Suprapubic skin (tissue), 4 donors: ENCODE measurements at regions not wholly inside any gene's neighbourhood (a gene's known extent, or its start where the extent isn't known, plus 50 kb on each side); places are given as distances from the start of the nearest gene placed in this dataset.

Experiments used
- POLR2A ChIP-seq, 2 donors: fragments of 450-650 bp; IDR thresholded peaks; one replicate each; pipeline ENCODE4 v1.6.1; 2017; ENCODE audit warnings: antibody characterized with exemption in 2 of 2, mild to moderate bottlenecking in 2 of 2, moderate library complexity in 2 of 2
- POLR2AphosphoS5 ChIP-seq, 3 donors: sonication (generic); formaldehyde crosslinking; IDR thresholded peaks; one replicate each; pipeline ENCODE4 v1.6.1; 2017; ENCODE audit warnings: antibody characterized with exemption in 3 of 3
- TF ChIP-seq, protein P1 (sequence below), 2 donors: fragments of 200-600 bp in 1 of 2; fragments of 450-650 bp in 1 of 2; sonication (generic) in 1 of 2; IDR thresholded peaks; one replicate each; pipeline ENCODE4 v1.5.1; 2016 to 2019; ENCODE audit warnings: antibody characterized with exemption in 2 of 2, mild to moderate bottlenecking in 1 of 2, moderate library complexity in 1 of 2

DNA sequence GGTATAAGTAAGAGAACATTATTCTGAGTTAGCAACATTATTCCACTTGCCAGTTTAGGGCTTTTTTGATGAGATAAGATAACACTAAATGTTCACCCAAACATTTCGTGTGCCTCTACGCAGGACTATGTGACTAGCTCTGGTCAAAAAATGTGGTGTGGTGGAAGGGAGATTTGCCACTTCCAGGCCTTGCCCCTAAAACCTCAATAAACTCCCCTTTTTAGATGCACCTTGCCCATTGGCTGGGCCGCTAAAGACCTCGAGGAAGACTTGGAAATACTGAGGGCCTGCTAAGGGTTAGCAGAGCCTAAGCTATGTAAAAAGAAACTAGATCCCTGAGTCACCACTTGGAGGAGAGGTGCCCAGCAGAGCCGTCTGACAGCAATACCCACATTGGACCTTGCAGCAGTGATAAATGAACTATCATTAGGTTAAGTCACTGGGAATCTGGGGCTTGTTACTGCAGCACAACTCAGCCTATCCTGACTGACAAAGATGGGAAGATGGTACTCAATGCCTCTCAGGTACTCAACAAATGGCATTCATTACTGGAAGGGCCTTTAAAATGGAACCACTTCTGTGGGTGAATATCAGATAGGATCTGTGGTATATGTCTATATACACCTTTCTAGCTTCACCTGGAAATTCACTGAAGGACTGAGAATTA lies 331.5 kb upstream of the TLE3 start:
- TF ChIP-seq POLR2A (IDR thresholded peaks at IDR 0.05) (no peak), POLR2AphosphoS5 (IDR thresholded peaks at IDR 0.05) (no peak)
- TF ChIP-seq, protein P1, sequence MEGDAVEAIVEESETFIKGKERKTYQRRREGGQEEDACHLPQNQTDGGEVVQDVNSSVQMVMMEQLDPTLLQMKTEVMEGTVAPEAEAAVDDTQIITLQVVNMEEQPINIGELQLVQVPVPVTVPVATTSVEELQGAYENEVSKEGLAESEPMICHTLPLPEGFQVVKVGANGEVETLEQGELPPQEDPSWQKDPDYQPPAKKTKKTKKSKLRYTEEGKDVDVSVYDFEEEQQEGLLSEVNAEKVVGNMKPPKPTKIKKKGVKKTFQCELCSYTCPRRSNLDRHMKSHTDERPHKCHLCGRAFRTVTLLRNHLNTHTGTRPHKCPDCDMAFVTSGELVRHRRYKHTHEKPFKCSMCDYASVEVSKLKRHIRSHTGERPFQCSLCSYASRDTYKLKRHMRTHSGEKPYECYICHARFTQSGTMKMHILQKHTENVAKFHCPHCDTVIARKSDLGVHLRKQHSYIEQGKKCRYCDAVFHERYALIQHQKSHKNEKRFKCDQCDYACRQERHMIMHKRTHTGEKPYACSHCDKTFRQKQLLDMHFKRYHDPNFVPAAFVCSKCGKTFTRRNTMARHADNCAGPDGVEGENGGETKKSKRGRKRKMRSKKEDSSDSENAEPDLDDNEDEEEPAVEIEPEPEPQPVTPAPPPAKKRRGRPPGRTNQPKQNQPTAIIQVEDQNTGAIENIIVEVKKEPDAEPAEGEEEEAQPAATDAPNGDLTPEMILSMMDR (IDR thresholded peaks at IDR 0.05), result no peak
